H9 (cell line): ENCODE measurements at regions not wholly inside any gene's neighbourhood (a gene's known extent, or its start where the extent isn't known, plus 50 kb on each side); places are given as distances from the start of the nearest gene placed in this dataset.

ENCODE experiments used
- DNase-seq: peaks from one replicate; pipeline ENCODE4 v3.0.0-alpha.2; 2017
- H2AFZ ChIP-seq: one replicate; pipeline ENCODE4 v1.6.1; 2013; ENCODE audit warnings: mild to moderate bottlenecking, low read length, control low read depth, moderate library complexity
- H2AK5ac ChIP-seq: 2 replicates; pipeline ENCODE4 v1.6.1; 2013; ENCODE audit warnings: low read length, control low read depth, mixed read lengths; ENCODE audit not compliant: insufficient read length
- H2BK120ac ChIP-seq: one replicate; pipeline ENCODE4 v1.6.1; 2013; ENCODE audit warnings: low read depth, mild to moderate bottlenecking, low read length, control low read depth, inconsistent platforms; ENCODE audit not compliant: poor library complexity, severe bottlenecking
- H2BK12ac ChIP-seq: 2 replicates; pipeline ENCODE4 v1.6.1; 2013; ENCODE audit warnings: low read length, control low read depth, mixed read lengths, low read depth; ENCODE audit not compliant: insufficient read length
- H2BK15ac ChIP-seq: 2 replicates; pipeline ENCODE4 v1.6.1; 2013; ENCODE audit warnings: low read depth, low read length, control low read depth
- H2BK20ac ChIP-seq: one replicate; pipeline ENCODE4 v1.6.1; 2013; ENCODE audit warnings: low read depth, mild to moderate bottlenecking, low read length, control low read depth, inconsistent platforms; ENCODE audit not compliant: poor library complexity, severe bottlenecking
- H2BK5ac ChIP-seq: 2 replicates; pipeline ENCODE4 v1.6.1; 2013; ENCODE audit warnings: low read length, control low read depth, mixed read lengths; ENCODE audit not compliant: insufficient read length
- H3K14ac ChIP-seq: 2 replicates; pipeline ENCODE4 v1.6.1; 2013; ENCODE audit warnings: low read length, control low read depth; ENCODE audit not compliant: insufficient read depth
- H3K18ac ChIP-seq: 2 replicates; pipeline ENCODE4 v1.6.1; 2013; ENCODE audit warnings: low read depth, mild to moderate bottlenecking, mixed read lengths, low read length, control low read depth; ENCODE audit not compliant: insufficient read length
- H3K23ac ChIP-seq: 2 replicates; pipeline ENCODE4 v1.6.1; 2013; ENCODE audit warnings: low read length, control low read depth, mixed read lengths, low read depth; ENCODE audit not compliant: insufficient read length
- H3K23me2 ChIP-seq: 2 replicates; pipeline ENCODE4 v1.6.1; 2013; ENCODE audit warnings: low read depth, mild to moderate bottlenecking, mixed read lengths, low read length, control low read depth; ENCODE audit not compliant: insufficient read length, poor library complexity, severe bottlenecking
- H3K27ac ChIP-seq: 2 replicates; pipeline ENCODE4 v1.5.1; 2013; ENCODE audit warnings: low read length, control low read depth, mixed read lengths, low read depth; ENCODE audit not compliant: insufficient read length
- H3K27me3 ChIP-seq: 2 replicates; pipeline ENCODE4 v1.6.1; 2013; ENCODE audit warnings: low read length, control low read depth, inconsistent platforms; ENCODE audit not compliant: insufficient read depth
- H3K4ac ChIP-seq: 2 replicates; pipeline ENCODE4 v1.6.1; 2013; ENCODE audit warnings: low read depth, mild to moderate bottlenecking, control low read depth, inconsistent platforms, low read length, moderate library complexity
- H3K4me1 ChIP-seq: 2 replicates; pipeline ENCODE4 v1.6.1; 2013; ENCODE audit warnings: low read length, control low read depth, inconsistent platforms; ENCODE audit not compliant: insufficient read depth
- H3K4me2 ChIP-seq: 2 replicates; pipeline ENCODE4 v1.6.1; 2013; ENCODE audit warnings: low read length, control low read depth, mixed read lengths; ENCODE audit not compliant: insufficient read length, insufficient read depth
- H3K56ac ChIP-seq: 2 replicates; pipeline ENCODE4 v1.6.1; 2013; ENCODE audit warnings: low read depth, mild to moderate bottlenecking, mixed read lengths, low read length, control low read depth; ENCODE audit not compliant: insufficient read length
- H3K79me1 ChIP-seq: 2 replicates; pipeline ENCODE4 v1.6.1; 2013; ENCODE audit warnings: low read depth, mild to moderate bottlenecking, moderate library complexity, low read length, control low read depth, inconsistent platforms; ENCODE audit not compliant: insufficient read depth, poor library complexity, severe bottlenecking
- H3K79me2 ChIP-seq: 2 replicates; pipeline ENCODE4 v1.6.1; 2013; ENCODE audit warnings: low read length, control low read depth, inconsistent platforms; ENCODE audit not compliant: insufficient read depth
- H3K9ac ChIP-seq: 2 replicates; pipeline ENCODE4 v1.6.1; 2013; ENCODE audit warnings: low read length, control low read depth, mixed read lengths; ENCODE audit not compliant: insufficient read length; ENCODE audit errors: extremely low read depth
- H3K9me3 ChIP-seq: one replicate; pipeline ENCODE4 v1.6.1; 2013; ENCODE audit warnings: low read depth, low read length, inconsistent platforms; ENCODE audit not compliant: control insufficient read depth
- H3T11ph ChIP-seq: one replicate; pipeline ENCODE4 v1.6.1; 2013; ENCODE audit warnings: mild to moderate bottlenecking, low read length, control low read depth, inconsistent platforms
- H4K20me1 ChIP-seq: one replicate; pipeline ENCODE4 v1.6.1; 2013; ENCODE audit not compliant: control insufficient read depth, insufficient read length, insufficient read depth
- H4K5ac ChIP-seq: 2 replicates; pipeline ENCODE4 v1.6.1; 2013; ENCODE audit warnings: low read depth, mild to moderate bottlenecking, mixed read lengths, low read length, control low read depth; ENCODE audit not compliant: insufficient read length
- H4K8ac ChIP-seq: replicated peaks from 2 replicates; pipeline ENCODE4 v1.6.1; 2013; ENCODE audit warnings: low read length, control low read depth, mixed read lengths, low read depth; ENCODE audit not compliant: insufficient read length
- H4K91ac ChIP-seq: 2 replicates; pipeline ENCODE4 v1.6.1; 2013; ENCODE audit warnings: low read depth, mild to moderate bottlenecking, moderate library complexity, mixed read lengths, low read length, control low read depth; ENCODE audit not compliant: insufficient read length
- H3K27ac Mint-ChIP-seq, 3 experiments: 2 replicates in 2 of 3; 3 replicates in 1 of 3; pipeline ENCODE4 v1.8.0; 2020 to 2021; ENCODE audit warnings: mixed read lengths in 3 of 3, mild to moderate bottlenecking in 1 of 3, moderate library complexity in 1 of 3
- H3K27me3 Mint-ChIP-seq: 2 replicates; pipeline ENCODE4 v1.8.0; 2021; ENCODE audit warnings: low read depth, mild to moderate bottlenecking, moderate library complexity, mixed read lengths
- H3K36me3 Mint-ChIP-seq, 3 experiments: 2 replicates in 2 of 3; 3 replicates in 1 of 3; pipeline ENCODE4 v1.8.0; 2020 to 2021; ENCODE audit warnings: low read depth in 3 of 3, mixed read lengths in 3 of 3; ENCODE audit not compliant: insufficient read depth in 1 of 3
- H3K4me1 Mint-ChIP-seq, 2 experiments: 2 replicates each; pipeline ENCODE4 v1.8.0; 2020; ENCODE audit warnings: mixed read lengths in 2 of 2
- H3K4me3 Mint-ChIP-seq, 2 experiments: 2 replicates in 1 of 2; 3 replicates in 1 of 2; pipeline ENCODE4 v1.8.0; 2020 to 2021; ENCODE audit warnings: mild to moderate bottlenecking in 2 of 2, mixed read lengths in 2 of 2, moderate library complexity in 1 of 2
- H3K9me3 Mint-ChIP-seq, 2 experiments: 2 replicates in 1 of 2; 3 replicates in 1 of 2; pipeline ENCODE4 v1.8.0; 2020; ENCODE audit warnings: mild to moderate bottlenecking in 2 of 2, mixed read lengths in 2 of 2, moderate library complexity in 1 of 2
- CTCF ChIP-seq: fragments of 200-600 bp; sonication (generic); conservative IDR thresholded peaks from 3 replicates; pipeline ENCODE4 v1.8.0; 2021; ENCODE audit warnings: antibody characterized with exemption, mild to moderate bottlenecking
- WGBS: extraction: QIAGEN DNeasy Blood & Tissue Kit; methylation state at CpG from one replicate; pipeline ENCODE4 v1.1.7; 2013; ENCODE audit warnings: missing lambda C conversion rate, low lambda C conversion rate, mixed read lengths; ENCODE audit not compliant: insufficient read length; ENCODE audit errors: extremely low coverage; 5-methylcytosine and 5-hydroxymethylcytosine counted together

- no peak overlapping the region for H4K91ac ChIP-seq
- H4K8ac ChIP-seq = no peak overlapping the region
- H2BK12ac ChIP-seq = no peak overlapping the region
- H3K4me1 Mint-ChIP-seq = no peaks in the 10 kb centered on the region
- H3K9ac ChIP-seq = no peak overlapping the region
- no peak overlapping the region for H2BK120ac ChIP-seq
- no peak overlapping the region for H3K56ac ChIP-seq
- no peaks in the 10 kb centered on the region for H3K9me3 Mint-ChIP-seq
- no peak overlapping the region for H3K14ac ChIP-seq
- H3K79me2 ChIP-seq = no peaks in the 10 kb centered on the region
- no peak overlapping the region for H3K4me3 Mint-ChIP-seq
- no peak overlapping the region for H2BK20ac ChIP-seq
- H3K27me3 Mint-ChIP-seq = peaks cover 12% of the 10 kb centered on the region
- no peaks in the 10 kb centered on the region for H3K79me1 ChIP-seq
- no peaks in the 10 kb centered on the region for H3K4me1 ChIP-seq
- no peaks in the 10 kb centered on the region; a peak in 1 of 7 replicates for H3K36me3 Mint-ChIP-seq
- no peaks in the 10 kb centered on the region for H3K9me3 ChIP-seq
- no peak overlapping the region for H3T11ph ChIP-seq
- no CpG with 5 or more reads among the region's 13 CpGs for whole genome bisulfite sequencing
- no peak overlapping the region for H3K23ac ChIP-seq
- no peaks in the 10 kb centered on the region for H3K23me2 ChIP-seq
- no peak overlapping the region for H2BK5ac ChIP-seq
- H2AK5ac ChIP-seq = no peak overlapping the region
- no peaks in the 10 kb centered on the region for H4K20me1 ChIP-seq
- no peak overlapping the region for H2AFZ ChIP-seq
- H3K4ac ChIP-seq = no peak overlapping the region
- H3K27me3 ChIP-seq = no peaks in the 10 kb centered on the region
- H3K27ac Mint-ChIP-seq = no peak overlapping the region; a peak in 1 of 7 replicates
- H3K4me2 ChIP-seq = no peak overlapping the region
- no peak overlapping the region for H3K18ac ChIP-seq
- no peak overlapping the region for H2BK15ac ChIP-seq
- no peak overlapping the region for H3K27ac ChIP-seq
- DNase-seq = no peak
- no peak overlapping the region for H4K5ac ChIP-seq
- no peak for TF ChIP-seq CTCF
Measured at GRCh38 chr2:238594796-238595749, 168.3 kb downstream of the ASB1 start.
